Lower leg skin (tissue), 3 donors: ENCODE measurements at regions not wholly inside any gene's neighbourhood (a gene's known extent, or its start where the extent isn't known, plus 50 kb on each side); places are given as distances from the start of the nearest gene placed in this dataset.

Source experiments
- CTCF ChIP-seq, 3 donors: fragments of 450-650 bp; IDR thresholded peaks; one replicate each; pipeline ENCODE4 v1.5.1; 2016; ENCODE audit warnings: antibody characterized with exemption in 3 of 3, mild to moderate bottlenecking in 3 of 3, moderate library complexity in 2 of 3
- POLR2A ChIP-seq, 2 donors: fragments of 450-650 bp; IDR thresholded peaks; one replicate each; pipeline ENCODE4 v1.6.1; 2016 to 2017; ENCODE audit warnings: antibody characterized with exemption in 2 of 2, mild to moderate bottlenecking in 1 of 2, moderate library complexity in 1 of 2

DNA sequence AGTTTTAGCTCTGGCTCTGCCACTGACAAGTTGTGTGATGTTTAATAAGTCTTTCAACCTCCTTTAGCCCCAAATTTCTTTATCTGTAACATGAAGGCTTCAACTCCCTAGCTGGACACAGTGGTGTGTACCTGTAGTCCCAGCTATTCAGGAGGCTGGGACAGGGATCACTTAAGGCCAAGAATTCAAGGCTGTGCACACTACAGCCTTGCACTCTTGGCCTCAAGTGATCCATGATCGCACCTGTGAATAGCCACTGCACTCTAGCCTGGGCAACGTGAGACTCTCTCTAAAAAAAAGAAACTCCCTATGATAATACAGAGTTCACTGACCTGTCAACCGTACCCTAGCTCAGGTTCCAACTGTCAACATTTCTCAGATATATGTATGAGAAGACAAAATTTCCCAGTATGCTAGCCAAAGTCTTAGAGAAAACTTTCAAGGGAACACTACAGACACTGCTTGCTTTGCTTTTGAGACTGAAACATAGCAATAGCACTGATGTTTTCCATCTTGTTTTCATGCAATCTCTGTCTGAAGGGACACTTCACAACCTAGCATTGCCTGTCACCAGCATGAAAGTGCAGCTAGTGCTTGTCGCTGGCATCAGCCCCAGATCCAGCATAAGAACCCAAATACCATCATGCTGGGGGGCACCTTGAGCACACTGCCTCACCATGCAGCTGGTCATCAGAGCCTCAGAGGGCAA is 51.6 kb upstream of the PTPN13 start:
- no peak for TF ChIP-seq CTCF (IDR thresholded peaks at IDR 0.05)
- TF ChIP-seq POLR2A (IDR thresholded peaks at IDR 0.05), result no peak
